MM.1S (cell line): ENCODE measurements at regions not wholly inside any gene's neighbourhood (a gene's known extent, or its start where the extent isn't known, plus 50 kb on each side); places are given as distances from the start of the nearest gene placed in this dataset.
"Not testable (repeated sequence)": the region's sequence is repeated elsewhere in the genome, so short reads cannot be mapped to it uniquely, and the experiment has no call there.

Experiments used
- DNase-seq: peaks from one replicate; pipeline ENCODE4 v3.0.0-alpha.2; 2015
- H2AFZ ChIP-seq: fragments of 300-600 bp; sonication (generic); 2 replicates; pipeline ENCODE4 v1.6.0; 2016; ENCODE audit warnings: antibody characterized with exemption, low read length
- H3F3A ChIP-seq: fragments of 300-600 bp; sonication (generic); 2 replicates; pipeline ENCODE4 v1.6.1; 2016; ENCODE audit warnings: mild to moderate bottlenecking, antibody characterized with exemption, low read length, moderate library complexity, mixed read lengths; ENCODE audit not compliant: insufficient read depth
- H3K27ac ChIP-seq: fragments of 300-600 bp; sonication (generic); 2 replicates; pipeline ENCODE4 v1.5.1; 2016; ENCODE audit warnings: mild to moderate bottlenecking, low read length
- H3K27me3 ChIP-seq: fragments of 300-600 bp; sonication (generic); replicated peaks from 2 replicates; pipeline ENCODE4 v1.6.0; 2016; ENCODE audit warnings: low read length; ENCODE audit not compliant: insufficient read depth
- H3K36me3 ChIP-seq: fragments of 300-600 bp; sonication (generic); replicated peaks from 2 replicates; pipeline ENCODE4 v1.6.1; 2016; ENCODE audit warnings: mild to moderate bottlenecking, low read length, mixed read lengths; ENCODE audit not compliant: insufficient read depth
- H3K4me1 ChIP-seq: fragments of 300-600 bp; sonication (generic); 2 replicates; pipeline ENCODE4 v1.6.1; 2016; ENCODE audit warnings: low read length, mixed read lengths
- H3K4me2 ChIP-seq: fragments of 300-600 bp; sonication (generic); 2 replicates; pipeline ENCODE4 v1.6.0; 2016; ENCODE audit warnings: low read depth, low read length
- H3K4me3 ChIP-seq: fragments of 300-600 bp; sonication (generic); 2 replicates; pipeline ENCODE4 v1.5.1; 2016; ENCODE audit warnings: low read length, mixed read lengths
- H3K79me2 ChIP-seq: fragments of 300-600 bp; sonication (generic); 2 replicates; pipeline ENCODE4 v1.6.1; 2016; ENCODE audit warnings: mixed run types, low read length, mixed read lengths
- H3K9ac ChIP-seq: fragments of 300-600 bp; sonication (generic); 2 replicates; pipeline ENCODE4 v1.6.1; 2016; ENCODE audit warnings: low read length, mixed read lengths
- H3K9me2 ChIP-seq: fragments of 300-600 bp; sonication (generic); replicated peaks from 2 replicates; pipeline ENCODE4 v1.6.1; 2016; ENCODE audit warnings: mild to moderate bottlenecking, low read length, mixed read lengths; ENCODE audit not compliant: insufficient read depth
- H3K9me3 ChIP-seq: fragments of 300-600 bp; sonication (generic); replicated peaks from 2 replicates; pipeline ENCODE4 v1.6.1; 2016; ENCODE audit warnings: mild to moderate bottlenecking, low read length, mixed read lengths; ENCODE audit not compliant: insufficient read depth
- H4K20me1 ChIP-seq: fragments of 300-600 bp; sonication (generic); 2 replicates; pipeline ENCODE4 v1.6.1; 2016; ENCODE audit warnings: mild to moderate bottlenecking, low read length, moderate library complexity, mixed read lengths; ENCODE audit not compliant: insufficient read depth
- EZH2 ChIP-seq: fragments of 300-600 bp; sonication (generic); optimal IDR thresholded peaks from 2 replicates; pipeline ENCODE3; 2017; ENCODE audit warnings: low read depth, mild to moderate bottlenecking, antibody characterized with exemption, low read length, mixed read lengths
- EZH2phosphoT487 ChIP-seq: fragments of 300-600 bp; sonication (generic); IDR thresholded peaks from 2 replicates; pipeline ENCODE4 v1.6.1; 2018; ENCODE audit warnings: antibody characterized with exemption, low read length
- TF ChIP-seq, protein P1 (sequence below): fragments of 300-600 bp; sonication (generic); IDR thresholded peaks from 2 replicates; pipeline ENCODE4 v1.5.1; 2016; ENCODE audit warnings: antibody characterized with exemption, low read length, mixed read lengths

DNA sequence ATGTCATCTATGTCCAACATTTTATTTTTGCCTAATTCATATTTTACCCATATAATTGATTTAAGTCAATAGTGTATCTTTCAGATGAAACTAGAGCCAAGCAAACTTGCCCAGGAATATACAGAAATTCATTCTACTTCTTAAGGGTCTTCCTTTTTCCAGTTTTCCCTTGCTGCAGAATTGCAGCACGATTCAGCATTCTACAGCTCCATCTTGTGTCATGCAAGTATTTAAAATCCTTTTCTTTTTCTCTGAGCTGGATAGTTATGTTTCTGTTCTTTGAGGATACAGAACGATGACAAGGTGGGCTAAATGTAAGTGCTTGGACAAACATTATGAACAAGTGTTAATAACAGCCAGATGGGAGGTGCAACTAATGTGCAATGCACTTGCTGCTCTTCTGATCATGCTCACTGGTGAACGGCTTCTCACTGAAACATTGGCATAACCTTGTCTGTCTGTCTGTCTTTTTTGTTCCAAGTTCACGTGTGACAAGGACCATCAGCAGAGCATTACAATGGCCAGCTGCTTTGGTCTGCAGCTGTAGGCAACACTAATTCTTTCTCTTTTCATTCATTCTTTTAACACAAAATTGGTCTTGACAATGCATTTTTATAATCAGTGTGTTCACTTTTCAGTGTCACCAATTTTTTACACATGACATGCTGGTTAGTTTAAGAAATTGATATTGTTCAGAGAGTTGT is 1821.7 kb downstream of the ARAP2 start:
- H3K36me3 ChIP-seq, result no peaks in the 10 kb centered on the region
- H3K4me3 ChIP-seq, result no peak overlapping the region
- H3F3A ChIP-seq, result no peaks in the 10 kb centered on the region
- no peak overlapping the region for H3K9ac ChIP-seq
- no peak overlapping the region for H3K27ac ChIP-seq
- H3K9me3 ChIP-seq, result no peaks in the 10 kb centered on the region
- H3K4me2 ChIP-seq, result no peak overlapping the region
- H3K9me2 ChIP-seq, result no peaks in the 10 kb centered on the region
- no peaks in the 10 kb centered on the region for H3K79me2 ChIP-seq
- H3K27me3 ChIP-seq, result no peaks in the 10 kb centered on the region
- no peak for DNase-seq
- no peaks in the 10 kb centered on the region for H4K20me1 ChIP-seq
- TF ChIP-seq EZH2phosphoT487, result no peak
- TF ChIP-seq, protein P1, sequence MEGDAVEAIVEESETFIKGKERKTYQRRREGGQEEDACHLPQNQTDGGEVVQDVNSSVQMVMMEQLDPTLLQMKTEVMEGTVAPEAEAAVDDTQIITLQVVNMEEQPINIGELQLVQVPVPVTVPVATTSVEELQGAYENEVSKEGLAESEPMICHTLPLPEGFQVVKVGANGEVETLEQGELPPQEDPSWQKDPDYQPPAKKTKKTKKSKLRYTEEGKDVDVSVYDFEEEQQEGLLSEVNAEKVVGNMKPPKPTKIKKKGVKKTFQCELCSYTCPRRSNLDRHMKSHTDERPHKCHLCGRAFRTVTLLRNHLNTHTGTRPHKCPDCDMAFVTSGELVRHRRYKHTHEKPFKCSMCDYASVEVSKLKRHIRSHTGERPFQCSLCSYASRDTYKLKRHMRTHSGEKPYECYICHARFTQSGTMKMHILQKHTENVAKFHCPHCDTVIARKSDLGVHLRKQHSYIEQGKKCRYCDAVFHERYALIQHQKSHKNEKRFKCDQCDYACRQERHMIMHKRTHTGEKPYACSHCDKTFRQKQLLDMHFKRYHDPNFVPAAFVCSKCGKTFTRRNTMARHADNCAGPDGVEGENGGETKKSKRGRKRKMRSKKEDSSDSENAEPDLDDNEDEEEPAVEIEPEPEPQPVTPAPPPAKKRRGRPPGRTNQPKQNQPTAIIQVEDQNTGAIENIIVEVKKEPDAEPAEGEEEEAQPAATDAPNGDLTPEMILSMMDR, result no peak
- no peak for TF ChIP-seq EZH2
- H2AFZ ChIP-seq, result no peak overlapping the region
- no peaks in the 10 kb centered on the region for H3K4me1 ChIP-seq

DNA sequence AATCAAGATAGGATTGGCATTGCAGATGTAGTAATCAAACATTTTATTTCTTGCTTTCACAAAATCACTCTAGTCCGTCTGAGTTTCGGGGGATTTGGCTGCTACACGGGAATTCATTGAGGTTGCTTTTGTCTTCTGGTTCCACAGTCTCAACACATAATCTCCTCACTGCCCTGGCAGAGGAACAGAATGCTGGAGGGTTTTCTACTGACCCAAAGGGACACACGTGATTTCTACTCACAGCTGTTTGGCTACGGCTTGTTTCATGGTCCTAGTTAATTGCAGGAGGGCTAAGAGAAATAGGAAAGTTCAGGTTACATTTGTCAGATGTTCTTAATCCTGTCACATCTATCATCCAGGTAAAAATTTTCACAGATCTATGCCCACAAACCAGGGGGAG is 1811.6 kb downstream of the ARAP2 start:
- Histone ChIP-seq H3K9me2 (no peaks in the 10 kb centered on the region), H3K4me1 (no peaks in the 10 kb centered on the region), H4K20me1 (no peaks in the 10 kb centered on the region), H3K79me2 (no peaks in the 10 kb centered on the region), H3K27ac (no peak overlapping the region), H3K27me3 (no peaks in the 10 kb centered on the region), H3F3A (no peaks in the 10 kb centered on the region), H2AFZ (no peak overlapping the region), H3K36me3 (no peaks in the 10 kb centered on the region), H3K4me2 (no peak overlapping the region), H3K9me3 (no peaks in the 10 kb centered on the region), H3K9ac (no peak overlapping the region), H3K4me3 (no peak overlapping the region)
- DNase-seq, result no peak
- TF ChIP-seq EZH2phosphoT487 (no peak), EZH2 (no peak)
- TF ChIP-seq, protein P1, result no peak

DNA sequence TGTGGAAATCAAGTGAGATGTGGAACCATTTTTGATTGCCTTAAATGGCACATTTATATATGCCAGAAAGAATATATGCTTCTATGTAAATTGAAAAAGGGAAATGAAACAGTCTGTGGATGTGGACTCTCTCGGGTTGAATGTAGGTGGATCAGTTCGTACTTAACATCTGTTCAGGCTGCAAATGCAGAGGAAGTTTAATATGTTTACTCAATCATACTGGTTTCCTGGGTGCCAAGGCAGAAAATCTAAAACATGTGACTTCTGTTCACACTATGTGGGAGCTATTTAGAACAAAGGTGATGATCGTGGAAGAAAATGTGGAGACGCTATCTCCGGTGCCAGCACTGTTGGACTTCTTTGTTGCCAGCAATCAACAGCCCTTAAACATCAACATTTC is 1809.9 kb downstream of the ARAP2 start:
- H3K4me1 ChIP-seq, H3K27ac ChIP-seq, H3K9me2 ChIP-seq, H2AFZ ChIP-seq, H3F3A ChIP-seq, H3K4me2 ChIP-seq, H3K79me2 ChIP-seq, H3K4me3 ChIP-seq, H3K36me3 ChIP-seq, H3K27me3 ChIP-seq, DNase-seq, H4K20me1 ChIP-seq, H3K9ac ChIP-seq, H3K9me3 ChIP-seq: not testable (repeated sequence)

DNA sequence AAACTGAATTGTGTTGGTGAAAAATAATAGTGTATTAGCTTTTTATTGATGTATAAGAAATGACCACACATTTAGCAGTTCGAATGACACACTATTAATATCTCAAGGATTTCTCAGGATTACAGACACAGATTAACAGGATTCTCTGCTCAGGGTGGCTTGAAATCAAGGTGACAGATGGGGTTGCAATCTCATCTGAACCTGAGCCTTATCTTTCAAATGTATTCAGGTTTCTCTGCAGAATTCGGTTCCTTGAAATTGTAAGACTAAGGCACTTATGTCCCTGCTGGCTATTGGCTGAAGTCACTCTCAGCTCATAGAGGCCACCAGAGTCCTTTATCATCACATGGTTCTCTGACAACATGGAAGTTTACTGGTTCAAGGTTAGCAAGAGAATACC is 1780.1 kb downstream of the ARAP2 start:
- Histone ChIP-seq H3K4me1 (no peaks in the 10 kb centered on the region), H3F3A (no peaks in the 10 kb centered on the region), H3K9me2 (no peaks in the 10 kb centered on the region), H3K4me3 (no peak overlapping the region), H2AFZ (no peak overlapping the region), H3K9me3 (no peaks in the 10 kb centered on the region), H4K20me1 (no peaks in the 10 kb centered on the region), H3K27ac (no peak overlapping the region), H3K79me2 (no peaks in the 10 kb centered on the region), H3K36me3 (no peaks in the 10 kb centered on the region), H3K4me2 (no peak overlapping the region), H3K9ac (no peak overlapping the region), H3K27me3 (no peaks in the 10 kb centered on the region)
- no peak for DNase-seq
- TF ChIP-seq, protein P1, result no peak
- no peak for TF ChIP-seq EZH2
